Testis (tissue), 2 donors: ENCODE measurements at regions not wholly inside any gene's neighbourhood (a gene's known extent, or its start where the extent isn't known, plus 50 kb on each side); places are given as distances from the start of the nearest gene placed in this dataset.

ENCODE experiments used
- DNase-seq: peaks from one replicate; pipeline ENCODE4 v3.0.0-alpha.2; 2019
- H3K27ac ChIP-seq, 2 donors: fragments of 200-600 bp; sonication (generic); one replicate each; pipeline ENCODE4 v1.5.1; 2019
- H3K27me3 ChIP-seq: fragments of 200-600 bp; sonication (generic); one replicate; pipeline ENCODE4 v1.5.1; 2019
- H3K36me3 ChIP-seq: fragments of 200-600 bp; sonication (generic); one replicate; pipeline ENCODE4 v1.5.1; 2017; ENCODE audit warnings: low read depth; ENCODE audit errors: missing control alignments
- H3K4me1 ChIP-seq: fragments of 200-600 bp; sonication (generic); one replicate; pipeline ENCODE4 v1.5.1; 2019
- H3K4me3 ChIP-seq, 2 donors: fragments of 200-600 bp; sonication (generic); one replicate each; pipeline ENCODE4 v1.5.1; 2017 to 2019
- H3K9me3 ChIP-seq: fragments of 200-600 bp; sonication (generic); one replicate; pipeline ENCODE4 v1.5.1; 2017
- CTCF ChIP-seq, 3 experiments: fragments of 450-650 bp in 2 of 3; fragments of 200-600 bp in 1 of 3; sonication (generic) in 1 of 3; IDR thresholded peaks; one replicate each; pipeline ENCODE4 v1.5.1; 2016 to 2019; ENCODE audit warnings: antibody characterized with exemption in 3 of 3, mild to moderate bottlenecking in 2 of 3, moderate library complexity in 1 of 3
- POLR2A ChIP-seq: fragments of 450-650 bp; IDR thresholded peaks from one replicate; pipeline ENCODE4 v1.6.1; 2017; ENCODE audit warnings: antibody characterized with exemption, mild to moderate bottlenecking, moderate library complexity
- WGBS, 2 donors: methylation state at CpG; one replicate each; pipeline ENCODE4 v1.1.5; 2018; 5-methylcytosine and 5-hydroxymethylcytosine counted together
- intact Hi-C: fragments of 100-400 bp; cut with DNase I; formaldehyde crosslinking; loops from one replicate; pipeline ENCODE4 v1.15.1; 2023; ENCODE audit warnings: low total_unique reads

GRCh38 chr11:119809346-119809745 is 80.3 kb upstream of the NECTIN1 start:
- TF ChIP-seq POLR2A, result no peak
- TF ChIP-seq CTCF (IDR thresholded peaks at IDR 0.05), result no peak
- Histone ChIP-seq H3K9me3 (no peaks in the 10 kb centered on the region), H3K4me1 (no peaks in the 10 kb centered on the region), H3K4me3 (no peak overlapping the region), H3K27me3 (no peaks in the 10 kb centered on the region), H3K27ac (no peak overlapping the region), H3K36me3 (no peaks in the 10 kb centered on the region)
- WGBS, 2 donors, result 63 to 67% methylated on average over 7 of the region's 7 CpGs
- intact Hi-C loops, result no loop called here
- DNase-seq, result no peak

GRCh38 chr11:119808407-119809185 is 79.6 kb upstream of the NECTIN1 start:
- Histone ChIP-seq H3K27ac (no peak overlapping the region), H3K4me1 (no peaks in the 10 kb centered on the region), H3K9me3 (no peaks in the 10 kb centered on the region), H3K36me3 (no peaks in the 10 kb centered on the region), H3K4me3 (no peak overlapping the region), H3K27me3 (no peaks in the 10 kb centered on the region)
- no peak for TF ChIP-seq POLR2A
- no peak for TF ChIP-seq CTCF (IDR thresholded peaks at IDR 0.05)
- intact Hi-C loops, result no loop called here
- WGBS, 2 donors, result 73 to 89% methylated on average over 9 to 12 of the region's 12 CpGs
- no peak for DNase-seq

GRCh38 chr11:119807841-119808240 is 78.8 kb upstream of the NECTIN1 start:
- intact Hi-C loops, result no loop called here
- TF ChIP-seq CTCF (IDR thresholded peaks at IDR 0.05), result no peak
- no peak for TF ChIP-seq POLR2A

GRCh38 chr11:119807402-119807801 is 78.4 kb upstream of the NECTIN1 start:
- Histone ChIP-seq H3K36me3 (no peaks in the 10 kb centered on the region), H3K9me3 (no peaks in the 10 kb centered on the region), H3K4me1 (no peaks in the 10 kb centered on the region), H3K27me3 (no peaks in the 10 kb centered on the region), H3K27ac (no peak overlapping the region), H3K4me3 (no peak overlapping the region)
- 85% methylated on average over 5 of the region's 5 CpGs; no CpG with 5 or more reads in 1 of the 2 donors for WGBS, 2 donors
- intact Hi-C loops, result no loop called here
- no peak for DNase-seq
- TF ChIP-seq CTCF (IDR thresholded peaks at IDR 0.05) (no peak), POLR2A (no peak)

More at GRCh38 chr11:119807841-119808240, 78.8 kb upstream of the NECTIN1 start:
- no peak overlapping the region for H3K4me3 ChIP-seq
- DNase-seq, result no peak
- H3K27me3 ChIP-seq, result no peaks in the 10 kb centered on the region
- no peaks in the 10 kb centered on the region for H3K9me3 ChIP-seq
- 83 to 85% methylated on average over 3 of the region's 3 CpGs for WGBS, 2 donors
- H3K4me1 ChIP-seq, result no peaks in the 10 kb centered on the region
- no peaks in the 10 kb centered on the region for H3K36me3 ChIP-seq
- no peak overlapping the region for H3K27ac ChIP-seq
